DMS 273 (cell line): ENCODE measurements at regions not wholly inside any gene's neighbourhood (a gene's known extent, or its start where the extent isn't known, plus 50 kb on each side); places are given as distances from the start of the nearest gene placed in this dataset.

ENCODE experiments used
- DNase-seq: peaks from one replicate; lab custom pipeline; 2025; ENCODE audit not compliant: unreplicated experiment; lab: John Stamatoyannopoulos, UW

- DNase-seq = no peak
Observed at GRCh38 chr5:112625246-112625645, 112.4 kb upstream of the APC start.

DNA sequence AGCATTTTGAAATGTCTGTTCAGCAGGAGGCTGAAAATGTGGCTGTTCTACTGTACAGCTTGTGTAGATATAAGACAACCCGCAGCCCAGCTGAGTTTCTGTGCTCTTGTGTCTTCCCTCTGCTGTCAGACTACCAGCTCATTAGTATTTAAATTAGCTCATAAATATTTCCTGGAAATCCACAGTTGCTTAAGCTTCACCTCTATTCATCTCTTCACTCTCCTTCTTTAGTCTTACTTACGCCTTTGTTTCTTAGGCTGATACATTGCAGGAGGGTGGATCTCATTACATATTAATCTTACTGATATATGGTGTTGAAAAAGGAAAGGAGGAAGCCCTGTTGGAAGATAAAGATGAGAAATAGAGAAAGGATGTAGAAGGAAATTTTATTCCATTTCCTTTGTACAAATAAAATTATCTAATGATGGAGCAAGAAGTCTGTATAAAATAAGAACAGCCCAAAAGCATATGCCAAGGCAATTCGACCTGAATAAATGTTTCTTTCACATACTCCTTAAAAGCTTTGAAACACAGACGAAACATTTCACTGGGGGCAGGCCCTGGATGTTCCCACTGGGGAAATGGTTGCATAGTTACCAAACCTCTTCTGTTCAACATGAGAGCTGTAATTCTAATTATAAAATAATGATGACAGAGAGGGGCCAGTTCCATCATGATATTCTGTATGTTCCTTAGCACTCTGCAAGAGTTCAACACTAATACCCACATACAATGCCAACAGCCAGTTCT lies 111.8 kb upstream of the APC start:
- DNase-seq = peak; percentile 6

DNA sequence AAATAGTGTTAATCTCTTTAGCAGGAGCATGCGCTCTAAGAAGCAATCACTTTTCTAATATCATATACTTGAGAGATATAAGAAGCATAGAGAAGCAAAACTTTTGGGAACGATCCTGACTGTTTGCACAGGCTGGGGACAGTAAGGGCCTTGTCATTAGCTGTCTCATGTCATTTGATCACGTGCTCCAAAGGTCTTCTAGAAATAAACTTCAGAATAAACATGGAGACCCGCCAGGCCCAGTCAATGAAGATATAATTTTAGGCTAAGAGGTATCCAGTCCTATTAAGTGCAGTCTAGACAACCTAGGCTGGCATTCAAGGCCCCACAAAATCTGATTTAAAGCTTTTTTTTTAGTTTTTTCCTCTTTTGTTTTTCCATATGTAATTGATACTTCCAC lies 111.0 kb upstream of the APC start:
- DNase-seq = no peak

DNA sequence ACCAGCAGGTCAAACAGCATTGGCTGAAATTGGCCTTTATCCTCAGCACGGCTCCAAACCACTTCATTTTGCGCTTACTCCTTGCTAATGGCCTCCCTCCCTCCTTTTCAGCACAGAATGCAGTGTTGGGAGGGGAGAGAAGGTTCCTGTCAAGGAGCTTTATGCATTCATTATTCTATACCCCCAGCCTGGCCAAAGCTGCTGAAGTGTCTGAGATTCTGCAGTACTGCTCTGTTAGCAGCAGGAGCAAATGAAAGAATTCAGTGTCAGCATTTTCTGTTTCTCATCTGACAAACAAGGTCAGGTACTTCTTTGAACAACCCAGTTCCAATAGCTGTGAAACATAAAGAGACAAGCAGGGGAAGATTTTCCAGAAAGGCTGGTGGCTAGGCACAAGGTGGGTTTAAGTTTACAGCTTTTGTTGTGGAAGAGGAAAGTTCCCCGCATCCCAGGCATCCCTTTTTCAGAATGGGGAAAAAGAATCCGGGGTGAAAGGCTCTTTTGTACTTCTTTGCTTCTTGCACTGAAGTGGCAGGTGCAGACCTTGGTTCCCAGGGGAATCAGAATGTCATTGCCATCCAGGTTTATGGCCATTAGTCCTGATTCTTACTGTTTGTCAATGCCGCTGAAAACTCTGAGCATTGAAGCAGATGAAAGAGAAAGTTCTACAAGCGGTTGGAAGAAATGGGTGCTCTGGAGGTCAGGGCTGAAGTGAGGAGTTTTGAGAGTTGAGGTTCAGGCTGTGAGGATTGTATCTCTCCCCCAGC lies 109.3 kb upstream of the APC start:
- DNase-seq = peak; percentile 29

DNA sequence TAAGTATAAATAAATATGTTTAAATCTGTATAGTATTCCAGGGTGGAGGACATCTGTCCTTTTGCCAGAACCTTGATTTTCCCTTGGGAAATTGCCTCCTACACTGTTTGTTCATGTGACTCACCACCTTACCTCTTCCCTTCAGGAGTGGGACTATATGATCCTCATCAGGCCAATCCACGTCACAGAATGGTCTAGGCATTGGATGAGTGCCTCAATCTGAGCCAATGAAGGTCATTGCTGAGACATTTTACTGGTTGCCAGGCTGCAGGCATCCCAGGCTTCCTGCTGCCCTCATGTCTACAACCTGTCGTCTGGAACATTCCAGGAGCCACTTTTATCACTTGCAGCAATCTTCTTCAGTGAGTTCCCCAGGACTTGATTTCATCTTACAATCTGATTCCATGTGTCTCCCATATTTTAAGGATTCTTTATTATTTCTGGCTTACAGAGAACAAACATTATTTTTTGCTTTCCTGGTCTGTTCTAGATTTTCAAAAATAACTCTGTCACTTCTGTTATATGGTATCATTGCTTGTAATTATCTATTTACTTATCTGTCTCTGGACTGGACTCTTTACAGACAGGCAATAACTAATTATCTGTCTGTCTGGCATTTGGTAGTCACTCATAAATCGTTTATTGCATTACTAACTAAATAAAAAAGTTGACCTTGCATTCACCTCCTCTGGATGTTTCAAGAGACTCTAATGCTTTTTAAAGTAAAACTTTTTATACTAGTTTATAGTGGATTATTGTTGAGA lies 107.3 kb upstream of the APC start:
- peak; percentile 6 for DNase-seq

DNA sequence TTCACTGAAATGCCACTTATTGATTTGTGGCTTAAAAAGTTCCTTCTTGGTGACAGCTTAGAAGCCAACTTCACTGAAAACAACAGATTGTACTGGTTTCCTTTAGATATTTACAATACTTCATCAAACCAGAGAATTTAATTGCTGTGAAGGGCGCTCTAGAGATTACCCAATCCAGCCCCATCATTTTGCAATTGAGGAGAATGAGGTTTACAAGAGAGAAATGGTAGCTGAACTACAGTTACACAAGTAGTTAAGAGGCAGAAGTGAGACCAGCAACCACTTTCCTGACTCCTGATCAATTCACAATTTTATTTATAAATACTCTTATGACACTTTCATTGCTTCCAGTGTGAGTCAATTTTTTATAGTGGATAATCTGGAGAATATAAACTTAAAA lies 103.5 kb upstream of the APC start:
- DNase-seq = no peak

GRCh38 chr5:112634796-112635195 lies 102.9 kb upstream of the APC start:
- DNase-seq = no peak

DNA sequence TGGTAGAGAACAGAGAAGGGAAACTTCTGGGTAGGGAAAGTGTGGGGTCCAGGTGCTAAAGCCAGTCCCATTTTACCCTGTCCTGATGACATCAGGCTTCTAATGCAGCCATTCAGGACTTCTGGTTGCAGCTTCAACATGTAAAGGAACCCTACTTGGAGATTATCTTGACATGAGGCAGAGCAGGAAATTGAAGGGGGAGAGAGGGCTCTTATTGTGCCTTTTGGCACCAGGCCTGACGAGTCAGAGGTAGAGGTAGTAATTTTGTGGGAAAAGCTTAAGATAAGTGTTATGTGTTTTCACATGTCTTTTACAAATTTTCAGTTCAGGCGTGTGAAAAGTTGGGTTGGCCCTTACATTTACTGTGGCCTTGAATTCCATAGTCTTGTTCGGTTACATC lies 102.4 kb upstream of the APC start:
- no peak for DNase-seq

DNA sequence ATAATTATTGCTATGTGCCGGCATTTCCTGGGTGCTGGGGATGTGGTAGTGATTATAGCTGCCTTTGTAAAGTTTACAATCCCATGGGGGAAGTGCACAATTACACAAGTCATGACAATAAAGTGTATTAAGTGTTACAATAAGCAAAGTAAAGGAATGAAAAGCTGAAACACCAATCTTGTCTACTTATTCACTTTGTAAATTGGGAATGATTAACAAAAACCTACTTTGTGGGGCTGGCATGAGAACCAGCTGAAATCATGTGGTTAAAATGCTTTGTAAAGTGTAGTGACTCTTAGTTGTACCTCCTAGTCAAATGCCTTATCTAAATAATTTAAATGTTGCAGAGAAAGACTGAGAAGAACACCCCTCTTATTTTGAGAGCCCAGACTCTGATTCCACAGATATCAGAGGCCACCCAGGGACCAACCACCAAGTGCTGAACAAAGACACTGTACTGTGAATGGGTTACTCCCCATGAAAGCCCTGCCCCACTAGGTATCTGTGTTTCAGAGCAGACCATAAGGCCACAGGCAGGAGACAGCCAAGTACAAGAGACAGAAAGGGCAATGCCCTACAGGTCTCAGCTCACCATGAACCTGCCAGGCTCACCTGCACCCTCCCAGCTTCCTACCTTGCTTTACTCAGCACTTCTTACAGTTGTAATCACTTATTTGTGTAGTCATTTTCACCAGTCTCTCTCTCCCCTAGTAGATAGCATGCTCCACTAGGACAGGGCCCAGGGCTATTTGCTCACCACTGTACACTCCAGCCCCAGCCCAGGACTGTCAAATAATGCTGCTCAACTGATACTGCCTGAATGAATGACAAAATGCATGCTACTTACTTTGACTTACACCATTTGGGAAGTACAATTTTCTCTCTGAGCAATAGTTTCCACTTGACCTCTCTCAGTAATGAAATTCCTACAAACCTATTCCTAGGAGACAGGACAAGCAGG lies 101.6 kb upstream of the APC start:
- no peak for DNase-seq

GRCh38 chr5:112636751-112637150 lies 100.9 kb upstream of the APC start:
- peak; percentile 19 for DNase-seq

- no peak for DNase-seq
Observed at GRCh38 chr5:112637343-112637742, 100.3 kb upstream of the APC start.

DNA sequence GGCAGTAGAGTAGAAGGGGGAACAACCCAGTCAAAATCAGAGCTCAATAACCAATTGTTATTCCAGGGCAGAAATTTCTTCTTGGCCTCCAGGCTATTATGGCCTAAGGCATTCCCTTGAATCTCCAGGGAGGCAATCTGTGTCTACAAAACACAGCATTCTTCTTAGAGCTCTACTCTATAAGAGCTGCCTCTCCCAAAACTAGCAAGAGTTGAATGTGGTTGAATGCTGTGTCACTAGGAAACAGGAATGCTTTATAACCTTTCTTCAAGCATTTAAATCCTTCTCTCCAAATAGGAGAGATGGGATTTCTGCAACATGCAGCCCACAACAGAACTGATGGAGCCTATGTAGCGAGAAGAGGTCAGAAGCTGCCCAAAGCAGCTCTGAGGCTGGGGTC lies 97.1 kb upstream of the APC start:
- no peak for DNase-seq

DNA sequence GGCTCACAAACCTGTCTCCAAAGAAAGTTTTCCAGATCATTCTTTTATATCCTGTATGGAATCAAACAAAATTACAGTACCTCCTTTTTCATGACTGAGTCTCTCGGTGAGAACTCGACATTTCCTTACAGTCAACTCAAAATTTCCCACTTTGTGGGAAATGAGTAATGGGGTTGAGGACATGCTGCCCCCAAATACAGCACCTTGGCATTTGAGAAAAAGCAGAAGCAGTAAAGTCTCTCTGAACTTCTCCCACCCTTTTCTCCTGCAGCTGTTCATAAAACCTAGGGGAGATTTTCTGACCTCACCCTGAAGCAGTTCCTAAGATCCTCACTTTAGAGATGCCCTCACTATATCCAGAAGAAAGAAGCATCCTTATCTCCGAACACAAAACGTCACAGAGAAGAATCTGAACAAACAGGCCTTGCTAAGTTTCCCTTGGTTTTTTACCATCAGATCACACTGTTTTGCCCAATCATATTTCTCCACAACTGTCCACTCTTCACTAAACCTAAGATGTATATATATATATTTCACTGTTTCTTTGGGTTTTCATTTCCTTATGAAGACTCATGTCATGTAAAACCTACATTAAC lies 96.1 kb upstream of the APC start:
- no peak for DNase-seq

- DNase-seq = no peak
Observed at GRCh38 chr5:112642885-112643284, 94.8 kb upstream of the APC start.

GRCh38 chr5:112643339-112643971 lies 94.2 kb upstream of the APC start:
- DNase-seq = peak; percentile 6

DNA sequence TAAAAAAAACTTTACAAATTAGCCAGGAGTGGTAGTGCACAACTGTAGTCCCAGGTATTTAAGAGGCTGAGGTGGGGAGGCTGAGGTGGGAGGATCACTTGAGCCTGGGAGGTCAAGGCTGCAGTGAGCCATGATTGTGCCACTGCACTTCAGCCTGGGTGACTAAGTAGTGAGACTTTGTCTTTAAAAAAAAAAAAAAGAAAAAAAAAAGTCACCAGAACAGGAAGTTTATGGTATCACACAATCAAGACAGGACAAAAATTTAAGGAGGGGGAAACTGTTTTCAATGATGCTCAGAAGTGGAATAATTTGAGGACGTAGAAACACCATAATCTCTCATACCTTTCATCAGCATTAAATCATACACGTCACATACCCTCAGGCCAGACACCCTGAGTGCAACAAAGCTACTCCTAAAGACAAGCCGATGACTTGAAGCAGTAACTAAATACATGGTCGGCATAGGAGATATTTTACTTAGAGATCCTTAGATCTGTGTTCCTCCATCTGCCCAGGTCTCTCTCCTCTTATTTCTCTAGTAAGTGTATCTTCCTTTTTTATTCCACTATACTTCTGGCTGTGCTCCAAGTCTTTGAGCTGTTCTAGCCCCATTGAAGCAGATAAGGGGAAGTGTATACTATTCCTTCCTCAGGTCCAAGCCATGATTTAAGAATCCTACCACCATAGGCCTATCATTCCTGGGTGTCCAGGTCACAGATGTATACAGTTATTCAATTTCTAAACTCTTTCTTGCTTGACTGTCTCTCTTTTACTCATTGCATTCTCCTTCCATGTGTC lies 91.3 kb upstream of the APC start:
- DNase-seq = no peak

- no peak for DNase-seq
Observed at GRCh38 chr5:112647428-112647827, 90.3 kb upstream of the APC start.

- no peak for DNase-seq
Observed at GRCh38 chr5:112648264-112648663, 89.4 kb upstream of the APC start.

GRCh38 chr5:112649882-112650281 lies 87.8 kb upstream of the APC start:
- DNase-seq = no peak
